ENCODE measurements at regions not wholly inside any gene's neighbourhood (a gene's known extent, or its start where the extent isn't known, plus 50 kb on each side); places are given as distances from the start of the nearest gene placed in this dataset.

DNA sequence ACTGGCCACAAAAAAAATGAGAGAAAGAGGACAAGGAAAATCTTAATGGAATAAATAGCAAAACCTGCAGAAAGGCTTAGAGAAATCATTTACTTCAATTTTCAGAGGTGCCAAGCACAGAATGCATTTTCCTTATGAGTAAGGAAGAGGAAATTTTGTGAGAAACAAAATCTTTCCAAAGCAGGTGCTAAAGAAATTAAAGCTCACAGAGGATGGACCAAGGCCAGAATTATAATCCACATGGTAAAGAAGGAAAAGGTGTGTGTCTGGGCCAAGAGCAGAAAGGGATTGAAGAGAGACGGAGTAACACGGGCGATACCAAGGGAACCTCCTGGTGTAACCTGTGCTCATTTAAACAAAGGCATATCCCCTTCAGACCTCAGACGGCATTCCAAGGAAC lies 340.0 kb upstream of the NFIA start:
- H3K36me3 Mint-ChIP-seq: no peaks in the 10 kb centered on the region
- H3K4me3 Mint-ChIP-seq: no peak overlapping the region
- no peak overlapping the region for H3K27ac Mint-ChIP-seq
- 0 out of 2 replicates have a peak, but pooled peaks cover 5% of the 10 kb centered on the region for H3K9me3 Mint-ChIP-seq
- POLR2A ChIA-PET: no interaction called here
- no peaks in the 10 kb centered on the region for H3K27me3 Mint-ChIP-seq (ENCODE audit: low read depth)
- CTCF ChIA-PET: no interaction called here
- TF ChIP-seq, protein P1, sequence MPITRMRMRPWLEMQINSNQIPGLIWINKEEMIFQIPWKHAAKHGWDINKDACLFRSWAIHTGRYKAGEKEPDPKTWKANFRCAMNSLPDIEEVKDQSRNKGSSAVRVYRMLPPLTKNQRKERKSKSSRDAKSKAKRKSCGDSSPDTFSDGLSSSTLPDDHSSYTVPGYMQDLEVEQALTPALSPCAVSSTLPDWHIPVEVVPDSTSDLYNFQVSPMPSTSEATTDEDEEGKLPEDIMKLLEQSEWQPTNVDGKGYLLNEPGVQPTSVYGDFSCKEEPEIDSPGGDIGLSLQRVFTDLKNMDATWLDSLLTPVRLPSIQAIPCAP (CRISPR knock-in tag; IDR thresholded peaks at IDR 0.05): no peak
- DNase-seq (ENCODE audit: low spot score): no peak
- ATAC-seq: no peak
- no peaks in the 10 kb centered on the region for H3K4me1 Mint-ChIP-seq

- no peaks in the 10 kb centered on the region for H3K27me3 Mint-ChIP-seq (ENCODE audit: low read depth)
- H3K4me3 Mint-ChIP-seq: no peak overlapping the region
- H3K27ac Mint-ChIP-seq: no peak overlapping the region
- 0 out of 2 replicates have a peak, but pooled peaks cover 5% of the 10 kb centered on the region for H3K9me3 Mint-ChIP-seq
- no peaks in the 10 kb centered on the region for H3K4me1 Mint-ChIP-seq
- TF ChIP-seq, protein P2, sequence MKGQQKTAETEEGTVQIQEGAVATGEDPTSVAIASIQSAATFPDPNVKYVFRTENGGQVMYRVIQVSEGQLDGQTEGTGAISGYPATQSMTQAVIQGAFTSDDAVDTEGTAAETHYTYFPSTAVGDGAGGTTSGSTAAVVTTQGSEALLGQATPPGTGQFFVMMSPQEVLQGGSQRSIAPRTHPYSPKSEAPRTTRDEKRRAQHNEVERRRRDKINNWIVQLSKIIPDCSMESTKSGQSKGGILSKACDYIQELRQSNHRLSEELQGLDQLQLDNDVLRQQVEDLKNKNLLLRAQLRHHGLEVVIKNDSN (CRISPR knock-in tag; IDR thresholded peaks at IDR 0.05): no peak
- TF ChIP-seq SMAD4 (CRISPR knock-in tag; IDR thresholded peaks at IDR 0.05) (no peak), ATF3 (CRISPR knock-in tag; conservative IDR thresholded peaks at IDR 0.05) (no peak), CDX4 (CRISPR knock-in tag; IDR thresholded peaks at IDR 0.05; ENCODE audit: borderline replicate concordance) (no peak), NFE2L1 (CRISPR knock-in tag; IDR thresholded peaks at IDR 0.05) (no peak), ATF1 (CRISPR knock-in tag; IDR thresholded peaks at IDR 0.05) (no peak), ZNF232 (CRISPR knock-in tag; IDR thresholded peaks at IDR 0.05) (no peak), NFYB (CRISPR knock-in tag; conservative IDR thresholded peaks at IDR 0.05; ENCODE audit: low read depth) (no peak), ZNF138 (CRISPR knock-in tag; conservative IDR thresholded peaks at IDR 0.05) (no peak), ZNF532 (CRISPR knock-in tag; IDR thresholded peaks at IDR 0.05; ENCODE audit: borderline replicate concordance) (no peak), KAT7 (CRISPR knock-in tag; IDR thresholded peaks at IDR 0.05; ENCODE audit: borderline replicate concordance) (no peak), HMGXB4 (CRISPR knock-in tag; IDR thresholded peaks at IDR 0.05) (no peak)
- TF ChIP-seq, protein P3, sequence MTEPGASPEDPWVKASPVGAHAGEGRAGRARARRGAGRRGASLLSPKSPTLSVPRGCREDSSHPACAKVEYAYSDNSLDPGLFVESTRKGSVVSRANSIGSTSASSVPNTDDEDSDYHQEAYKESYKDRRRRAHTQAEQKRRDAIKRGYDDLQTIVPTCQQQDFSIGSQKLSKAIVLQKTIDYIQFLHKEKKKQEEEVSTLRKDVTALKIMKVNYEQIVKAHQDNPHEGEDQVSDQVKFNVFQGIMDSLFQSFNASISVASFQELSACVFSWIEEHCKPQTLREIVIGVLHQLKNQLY (CRISPR knock-in tag; IDR thresholded peaks at IDR 0.05): no peak
- TF ChIP-seq, protein P4, sequence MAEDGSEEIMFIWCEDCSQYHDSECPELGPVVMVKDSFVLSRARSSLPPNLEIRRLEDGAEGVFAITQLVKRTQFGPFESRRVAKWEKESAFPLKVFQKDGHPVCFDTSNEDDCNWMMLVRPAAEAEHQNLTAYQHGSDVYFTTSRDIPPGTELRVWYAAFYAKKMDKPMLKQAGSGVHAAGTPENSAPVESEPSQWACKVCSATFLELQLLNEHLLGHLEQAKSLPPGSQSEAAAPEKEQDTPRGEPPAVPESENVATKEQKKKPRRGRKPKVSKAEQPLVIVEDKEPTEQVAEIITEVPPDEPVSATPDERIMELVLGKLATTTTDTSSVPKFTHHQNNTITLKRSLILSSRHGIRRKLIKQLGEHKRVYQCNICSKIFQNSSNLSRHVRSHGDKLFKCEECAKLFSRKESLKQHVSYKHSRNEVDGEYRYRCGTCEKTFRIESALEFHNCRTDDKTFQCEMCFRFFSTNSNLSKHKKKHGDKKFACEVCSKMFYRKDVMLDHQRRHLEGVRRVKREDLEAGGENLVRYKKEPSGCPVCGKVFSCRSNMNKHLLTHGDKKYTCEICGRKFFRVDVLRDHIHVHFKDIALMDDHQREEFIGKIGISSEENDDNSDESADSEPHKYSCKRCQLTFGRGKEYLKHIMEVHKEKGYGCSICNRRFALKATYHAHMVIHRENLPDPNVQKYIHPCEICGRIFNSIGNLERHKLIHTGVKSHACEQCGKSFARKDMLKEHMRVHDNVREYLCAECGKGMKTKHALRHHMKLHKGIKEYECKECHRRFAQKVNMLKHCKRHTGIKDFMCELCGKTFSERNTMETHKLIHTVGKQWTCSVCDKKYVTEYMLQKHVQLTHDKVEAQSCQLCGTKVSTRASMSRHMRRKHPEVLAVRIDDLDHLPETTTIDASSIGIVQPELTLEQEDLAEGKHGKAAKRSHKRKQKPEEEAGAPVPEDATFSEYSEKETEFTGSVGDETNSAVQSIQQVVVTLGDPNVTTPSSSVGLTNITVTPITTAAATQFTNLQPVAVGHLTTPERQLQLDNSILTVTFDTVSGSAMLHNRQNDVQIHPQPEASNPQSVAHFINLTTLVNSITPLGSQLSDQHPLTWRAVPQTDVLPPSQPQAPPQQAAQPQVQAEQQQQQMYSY (CRISPR knock-in tag; IDR thresholded peaks at IDR 0.05): no peak
- TF ChIP-seq, protein P5, sequence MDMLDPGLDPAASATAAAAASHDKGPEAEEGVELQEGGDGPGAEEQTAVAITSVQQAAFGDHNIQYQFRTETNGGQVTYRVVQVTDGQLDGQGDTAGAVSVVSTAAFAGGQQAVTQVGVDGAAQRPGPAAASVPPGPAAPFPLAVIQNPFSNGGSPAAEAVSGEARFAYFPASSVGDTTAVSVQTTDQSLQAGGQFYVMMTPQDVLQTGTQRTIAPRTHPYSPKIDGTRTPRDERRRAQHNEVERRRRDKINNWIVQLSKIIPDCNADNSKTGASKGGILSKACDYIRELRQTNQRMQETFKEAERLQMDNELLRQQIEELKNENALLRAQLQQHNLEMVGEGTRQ (CRISPR knock-in tag; IDR thresholded peaks at IDR 0.05): no peak
- POLR2A ChIA-PET: no interaction called here
- no peak for DNase-seq (ENCODE audit: low spot score)
- ATAC-seq: no peak
- H3K36me3 Mint-ChIP-seq: no peaks in the 10 kb centered on the region
- CTCF ChIA-PET: no interaction called here
These were observed 342.2 kb upstream of the NFIA start for GRCh38 chr1:60740154-60740553.
